DMS53 treated with DMSO at 0.1 percent for 48 hours (cell line): ENCODE measurements at regions not wholly inside any gene's neighbourhood (a gene's known extent, or its start where the extent isn't known, plus 50 kb on each side); places are given as distances from the start of the nearest gene placed in this dataset.

Experiments
- DNase-seq: peaks from one replicate; lab custom pipeline; 2025; ENCODE audit not compliant: unreplicated experiment; lab: John Stamatoyannopoulos, UW

GRCh38 chr3:187950671-187951070 lies 203.3 kb upstream of the LPP start:
- DNase-seq: no peak

DNA sequence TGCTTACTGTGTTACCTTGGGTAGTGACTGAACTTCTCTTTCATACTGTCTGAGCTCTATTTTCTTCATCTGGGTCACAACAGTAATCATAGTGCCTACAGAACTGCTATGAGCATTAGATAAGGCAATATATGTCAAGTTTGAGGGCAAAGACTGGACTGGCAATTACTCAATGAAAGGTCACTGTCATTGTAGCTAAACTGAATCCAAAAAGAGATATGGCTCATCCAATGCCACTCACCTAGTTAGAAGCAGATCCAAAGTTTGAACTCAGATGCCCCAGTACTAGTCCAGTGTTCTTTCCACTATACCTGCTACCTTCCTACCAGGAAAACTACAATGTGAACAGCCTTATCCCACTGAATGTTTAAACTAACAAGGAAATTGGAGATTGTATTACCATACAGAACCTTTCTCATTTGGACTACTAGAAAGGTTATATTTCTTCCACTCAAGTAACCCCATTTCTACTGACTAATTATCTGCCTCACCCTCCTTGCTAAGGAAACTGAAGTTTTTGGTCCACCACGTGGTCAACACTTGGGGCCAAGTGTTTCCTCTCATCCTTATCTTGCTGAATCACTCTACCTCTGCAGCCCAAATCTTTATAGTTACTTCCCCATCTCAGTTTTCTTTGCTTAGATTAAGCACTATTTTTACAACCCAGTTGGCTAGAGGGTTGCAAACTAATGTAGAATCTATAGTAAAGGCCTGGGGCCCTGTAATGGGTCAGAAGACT lies 202.3 kb upstream of the LPP start:
- no peak for DNase-seq

GRCh38 chr3:187952849-187953248 lies 201.1 kb upstream of the LPP start:
- DNase-seq: no peak

- DNase-seq: no peak
Observed at GRCh38 chr3:187954516-187954872, 199.5 kb upstream of the LPP start.

DNA sequence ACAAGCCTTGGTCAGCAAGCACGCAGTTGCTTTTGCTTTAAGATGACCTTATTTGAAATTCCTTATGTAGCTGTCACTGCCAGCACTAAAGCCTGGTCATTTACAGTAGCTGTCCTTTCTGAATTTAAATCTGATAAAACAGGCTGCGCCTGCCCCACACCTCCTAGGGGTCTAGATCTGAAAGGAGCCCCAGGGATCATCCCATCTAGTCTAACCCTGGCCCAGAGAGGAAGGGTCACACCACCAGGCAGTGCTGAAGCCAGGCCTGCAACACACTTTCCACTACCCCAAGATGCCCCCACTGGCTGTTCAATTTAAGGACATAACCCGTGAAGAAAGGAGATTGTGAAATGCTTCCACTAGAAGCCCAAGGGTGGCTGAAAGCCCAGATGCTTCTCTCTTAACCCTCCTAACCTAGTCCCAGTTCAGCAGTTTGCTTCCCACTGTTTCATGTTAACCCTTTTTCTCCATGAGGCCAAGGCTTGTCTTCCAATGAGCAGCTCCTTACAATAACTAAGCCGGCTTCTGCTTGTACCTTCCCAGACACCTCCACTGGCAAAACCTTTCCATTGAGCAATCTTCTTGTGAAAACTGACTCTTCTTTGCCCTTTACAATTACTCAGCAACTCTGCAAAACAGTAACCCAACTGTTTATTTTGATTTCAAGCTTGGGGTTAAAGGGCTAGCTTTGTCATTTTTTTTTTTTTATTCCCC lies 198.9 kb upstream of the LPP start:
- DNase-seq: no peak

GRCh38 chr3:187955587-187955952 lies 198.4 kb upstream of the LPP start:
- DNase-seq: no peak

GRCh38 chr3:187957165-187957581 lies 196.8 kb upstream of the LPP start:
- no peak for DNase-seq

DNA sequence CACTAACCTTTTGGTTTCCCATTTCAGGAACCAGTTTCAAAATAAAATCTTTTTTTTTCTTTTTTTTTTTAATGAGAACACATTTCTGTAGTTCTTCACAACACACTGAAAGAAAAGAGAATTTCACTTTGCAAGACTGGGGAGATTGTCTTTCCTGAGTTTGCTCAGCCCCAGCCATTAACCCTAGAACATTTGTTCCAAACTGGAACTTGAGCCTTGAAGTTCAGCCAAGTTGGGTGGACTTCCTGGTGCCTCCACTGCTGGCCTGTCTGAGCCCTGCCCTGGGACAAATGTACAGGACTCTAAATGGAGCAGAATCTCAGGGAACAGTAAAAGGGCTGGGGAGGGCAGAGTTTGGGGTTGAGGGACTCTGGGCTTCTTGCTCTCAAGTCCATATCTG lies 196.4 kb upstream of the LPP start:
- no peak for DNase-seq

DNA sequence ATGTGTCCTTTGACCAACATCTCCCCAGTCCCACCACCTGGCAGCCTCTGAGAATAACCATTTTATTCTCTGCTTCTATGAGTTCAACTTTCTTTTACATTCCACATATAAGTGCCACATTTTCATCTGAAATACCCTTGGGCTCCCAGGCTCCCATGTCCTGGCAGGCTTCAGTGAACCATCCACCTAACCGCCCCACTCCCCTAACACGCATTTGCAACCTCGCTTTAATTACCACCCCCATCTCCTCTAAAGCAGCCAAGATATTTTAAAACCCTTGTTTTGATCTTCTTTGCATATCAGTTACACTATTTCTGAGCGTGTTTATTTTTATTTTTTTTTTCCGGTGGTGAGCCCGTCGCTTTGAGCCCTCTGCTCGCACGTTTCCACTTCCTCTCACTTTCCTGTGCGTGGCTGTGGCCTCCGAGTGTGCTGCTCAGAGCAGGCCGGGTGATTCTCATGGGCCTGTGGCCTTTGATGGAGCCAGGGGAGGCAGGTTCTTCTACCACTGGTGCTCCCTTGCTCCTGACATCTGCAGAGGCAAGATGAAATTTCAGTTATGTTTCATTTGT lies 195.4 kb upstream of the LPP start:
- no peak for DNase-seq

GRCh38 chr3:187960820-187961219 lies 193.1 kb upstream of the LPP start:
- no peak for DNase-seq

DNA sequence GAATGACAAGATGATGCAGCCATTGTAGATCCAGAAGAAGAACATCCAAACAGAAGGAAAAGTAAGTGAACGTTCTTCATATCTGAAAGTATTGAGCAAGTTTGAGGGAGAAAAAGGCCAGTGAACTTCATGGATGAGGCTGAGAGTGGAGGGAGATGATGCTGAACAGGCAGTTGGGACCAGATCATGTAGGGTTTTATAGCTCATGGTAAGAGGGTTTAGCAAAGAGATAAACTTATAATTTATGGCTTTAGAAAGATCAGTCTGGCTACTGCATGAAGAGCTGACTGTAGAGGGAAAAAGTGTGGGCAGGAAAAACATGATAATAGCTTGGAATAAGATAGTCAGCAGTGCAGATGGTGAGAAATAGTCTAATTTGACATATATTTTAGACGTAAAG lies 192.6 kb upstream of the LPP start:
- no peak for DNase-seq

DNA sequence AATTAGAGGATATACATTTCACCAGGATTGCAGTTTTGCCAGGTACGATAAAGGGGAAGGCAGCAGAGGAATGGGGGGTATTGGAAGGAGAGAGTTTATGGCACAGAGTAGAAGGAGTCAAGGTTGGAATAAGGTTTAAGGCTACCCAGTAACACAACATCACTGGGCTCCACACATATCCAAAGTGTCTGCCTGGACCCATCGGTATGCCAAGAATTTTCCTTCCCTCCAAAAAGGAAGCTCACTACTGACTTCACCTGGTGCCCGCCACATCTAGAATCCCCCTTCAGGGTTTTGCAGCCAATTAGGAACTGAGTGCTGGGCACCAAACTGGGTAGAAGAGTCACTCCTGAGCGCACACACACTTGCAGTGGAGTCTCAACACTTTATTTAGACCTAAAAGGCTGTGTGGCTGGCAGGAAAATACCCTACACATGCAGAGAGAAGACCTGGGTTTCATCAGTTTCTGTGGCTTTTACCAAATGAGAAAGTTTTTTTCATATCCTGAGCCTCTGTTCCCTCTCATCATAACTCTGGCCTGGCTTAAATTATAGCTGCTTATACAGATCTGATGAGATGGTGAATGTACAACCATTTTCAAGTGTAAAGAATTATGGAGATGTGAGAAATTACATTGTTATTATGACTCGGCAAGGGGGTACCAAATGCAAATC lies 190.8 kb upstream of the LPP start:
- no peak for DNase-seq

GRCh38 chr3:187963677-187964385 lies 190.1 kb upstream of the LPP start:
- DNase-seq: no peak

DNA sequence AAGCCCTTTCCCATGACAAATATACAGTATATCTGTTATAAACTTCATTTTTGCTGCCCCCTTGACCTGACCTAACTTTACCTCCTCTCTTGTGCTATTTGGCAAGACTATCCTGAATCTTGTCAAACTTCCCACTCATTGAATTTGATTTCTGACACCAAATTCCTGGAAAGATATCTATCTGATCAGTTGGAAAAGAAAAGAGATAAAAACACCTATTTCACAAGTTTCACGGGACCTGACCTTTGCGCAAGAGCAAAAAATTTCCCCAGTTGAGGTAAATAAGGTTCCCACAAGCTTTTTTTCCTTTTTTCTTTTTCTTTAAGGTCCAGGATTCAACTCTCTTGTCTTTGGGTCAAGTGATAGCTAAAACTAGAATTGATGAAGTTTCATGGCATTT lies 189.2 kb upstream of the LPP start:
- DNase-seq: no peak

DNA sequence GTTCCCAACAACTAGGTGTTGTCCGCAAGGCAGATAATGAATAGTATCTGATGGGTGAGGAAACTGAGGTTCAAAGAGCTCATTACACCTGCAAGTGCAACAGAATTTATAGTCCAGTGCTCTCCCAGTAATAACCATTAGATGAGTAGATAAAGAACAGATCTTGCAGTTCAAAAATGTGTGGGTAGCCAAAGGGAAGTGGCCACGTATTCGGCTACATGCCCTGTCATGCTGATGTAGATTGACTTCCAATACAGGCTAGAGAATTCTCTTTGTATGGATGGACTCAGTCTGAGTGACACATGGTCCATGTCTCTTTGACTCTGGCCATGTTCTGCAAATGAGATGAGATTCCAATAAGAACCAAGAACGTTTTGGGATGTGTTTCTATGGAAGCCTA lies 187.9 kb upstream of the LPP start:
- no peak for DNase-seq

- no peak for DNase-seq
Observed at GRCh38 chr3:187966636-187967406, 187.1 kb upstream of the LPP start.

DNA sequence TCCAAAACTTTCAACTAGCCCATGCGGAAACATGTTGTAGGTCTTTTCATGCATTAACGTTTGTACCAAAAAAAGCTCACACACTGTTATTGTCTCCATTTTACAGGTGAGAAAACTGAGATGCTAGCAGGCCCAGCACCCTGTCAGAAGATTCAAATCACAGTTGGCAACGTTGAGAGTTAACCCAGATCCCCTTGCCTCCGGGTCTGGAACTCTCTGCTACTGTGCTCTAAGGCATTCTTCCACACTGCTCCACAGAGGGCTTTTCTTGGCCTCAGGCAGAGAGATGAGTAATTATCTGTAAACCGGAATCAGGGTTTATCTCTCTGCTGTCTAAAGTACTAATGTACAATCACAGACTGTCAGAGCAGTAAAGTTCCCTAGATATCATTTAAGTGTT lies 186.0 kb upstream of the LPP start:
- no peak for DNase-seq

DNA sequence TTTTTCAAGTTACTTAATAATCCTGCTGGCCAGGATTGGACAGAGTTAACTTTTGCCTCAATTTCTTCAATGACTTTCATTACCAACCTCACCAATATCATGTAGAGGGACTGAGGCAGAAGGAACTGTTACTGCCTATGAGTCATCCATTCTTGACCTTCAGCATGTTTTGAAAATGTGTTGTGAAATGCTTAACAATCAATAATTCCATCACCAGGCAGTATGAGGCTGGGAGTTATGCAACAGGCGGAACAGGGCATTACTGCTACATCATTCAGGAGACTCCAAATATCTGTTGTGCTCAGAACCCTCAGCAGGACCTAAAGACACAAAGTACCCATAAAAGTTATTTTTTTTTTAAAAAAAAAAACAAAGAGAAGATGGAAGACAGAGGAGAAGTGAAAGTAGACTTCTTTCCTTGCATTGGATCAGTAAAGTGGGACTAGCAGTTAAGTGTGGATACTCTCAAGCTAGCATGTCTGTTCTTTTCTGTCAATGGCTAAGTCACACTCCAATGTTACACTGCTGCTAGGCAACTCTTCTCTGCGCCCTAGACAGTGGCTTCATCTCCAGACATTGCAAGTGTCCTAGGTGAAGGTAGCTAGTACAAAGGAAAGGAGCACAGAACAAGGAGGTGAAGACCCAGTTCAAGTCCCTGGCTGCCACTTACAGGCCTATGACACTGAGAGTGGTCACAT lies 184.9 kb upstream of the LPP start:
- no peak for DNase-seq

DNA sequence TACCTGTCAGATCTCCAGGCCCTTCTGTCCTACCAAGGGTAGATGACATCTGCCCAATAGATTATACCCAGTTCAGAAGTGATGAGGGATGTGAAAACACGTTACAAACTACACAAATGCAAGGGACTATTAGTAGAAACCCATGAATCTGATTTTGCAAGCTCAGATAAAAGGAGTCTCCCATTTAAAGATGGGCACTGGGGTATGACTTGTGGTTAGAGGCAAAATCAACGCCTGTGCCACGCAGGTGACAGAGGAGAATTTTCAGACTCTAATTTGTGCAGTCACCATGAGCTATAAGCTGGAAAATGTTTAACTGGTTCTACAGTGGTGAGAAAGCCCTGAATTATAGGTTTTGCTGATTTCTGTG lies 184.4 kb upstream of the LPP start:
- no peak for DNase-seq

DNA sequence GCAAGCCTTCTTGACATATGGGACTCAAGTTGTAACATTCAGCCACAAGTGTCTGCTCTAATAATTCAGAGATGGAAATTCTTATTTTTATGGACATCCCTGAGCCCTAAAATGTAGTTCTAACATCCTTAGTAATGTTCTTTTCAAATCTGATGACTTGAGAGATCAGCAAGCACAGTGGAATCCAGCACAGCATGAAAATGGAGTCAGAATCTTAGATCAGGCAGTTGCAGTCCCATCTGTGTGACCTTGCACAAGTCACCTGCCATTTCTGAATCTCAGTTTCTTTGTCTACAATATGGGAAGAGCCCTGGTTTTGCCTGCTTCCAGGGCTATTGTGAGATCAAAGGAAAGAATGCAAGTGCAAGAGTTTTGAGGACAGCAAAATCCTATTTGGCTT lies 183.9 kb upstream of the LPP start:
- no peak for DNase-seq
